AG20443 (cell line): ENCODE measurements at regions not wholly inside any gene's neighbourhood (a gene's known extent, or its start where the extent isn't known, plus 50 kb on each side); places are given as distances from the start of the nearest gene placed in this dataset.

ENCODE experiments used
- DNase-seq: peaks from one replicate; pipeline ENCODE4 v3.0.0; 2012; ENCODE audit warnings: low spot score, mixed read lengths

DNA sequence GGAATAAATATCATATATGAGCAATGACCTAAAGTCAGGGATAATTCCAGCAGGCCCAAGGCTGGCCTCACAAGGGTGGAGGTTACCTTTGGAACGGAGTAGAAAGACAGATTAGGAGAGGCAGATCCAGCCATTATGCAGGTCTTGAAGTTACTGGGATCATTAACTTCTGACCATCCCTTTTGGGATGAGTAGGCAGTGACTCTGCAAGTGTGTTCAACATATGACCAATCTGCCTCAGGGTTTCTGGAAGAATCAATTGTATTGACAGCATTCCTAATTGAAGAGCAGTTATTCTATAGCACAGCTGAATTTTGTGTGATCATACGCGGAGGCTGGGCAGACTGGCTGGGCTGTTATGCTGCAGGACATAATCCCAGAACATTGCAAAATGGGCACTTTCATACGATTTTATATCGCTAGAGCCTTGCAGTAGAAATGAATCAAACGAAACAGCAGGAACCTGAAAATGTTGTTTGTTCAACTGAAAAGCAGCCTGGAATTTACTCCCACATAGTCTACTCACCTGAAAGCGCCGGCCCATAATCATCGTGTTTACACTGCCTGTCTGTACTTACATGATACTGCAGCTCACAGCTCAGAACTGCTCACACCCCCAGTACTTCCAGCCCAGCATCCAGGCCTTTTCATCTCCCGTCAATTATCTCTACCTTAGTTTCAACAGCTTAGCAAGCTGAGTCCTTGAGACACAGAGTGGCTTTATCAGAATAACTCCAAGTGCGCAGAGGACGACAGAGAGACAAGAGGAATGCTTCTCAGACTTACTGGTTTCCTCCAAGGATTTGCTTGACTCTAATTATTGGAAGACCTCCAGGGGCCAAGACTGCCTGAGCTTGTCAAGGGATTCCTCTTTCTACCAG lies 556.1 kb downstream of the EFNB2 start:
- no peak for DNase-seq

DNA sequence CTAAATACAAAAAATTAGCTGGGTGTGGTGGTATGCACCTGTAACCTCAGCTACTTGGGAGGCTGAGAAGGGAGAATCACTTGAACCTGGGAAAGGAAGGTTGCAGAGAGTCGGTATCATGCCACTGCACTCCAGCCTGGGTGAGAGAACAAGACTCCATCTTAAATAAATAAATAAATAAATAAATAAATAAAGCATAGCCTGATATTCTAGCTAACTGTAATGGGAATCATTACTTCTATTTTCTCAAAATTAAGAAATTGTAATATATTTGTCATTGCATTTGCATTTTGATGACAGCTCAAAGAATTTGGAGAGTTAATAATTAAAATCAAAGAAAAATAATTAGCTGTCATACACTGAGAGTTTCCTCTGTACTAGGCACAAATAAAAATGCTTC lies 561.1 kb downstream of the EFNB2 start:
- no peak for DNase-seq

DNA sequence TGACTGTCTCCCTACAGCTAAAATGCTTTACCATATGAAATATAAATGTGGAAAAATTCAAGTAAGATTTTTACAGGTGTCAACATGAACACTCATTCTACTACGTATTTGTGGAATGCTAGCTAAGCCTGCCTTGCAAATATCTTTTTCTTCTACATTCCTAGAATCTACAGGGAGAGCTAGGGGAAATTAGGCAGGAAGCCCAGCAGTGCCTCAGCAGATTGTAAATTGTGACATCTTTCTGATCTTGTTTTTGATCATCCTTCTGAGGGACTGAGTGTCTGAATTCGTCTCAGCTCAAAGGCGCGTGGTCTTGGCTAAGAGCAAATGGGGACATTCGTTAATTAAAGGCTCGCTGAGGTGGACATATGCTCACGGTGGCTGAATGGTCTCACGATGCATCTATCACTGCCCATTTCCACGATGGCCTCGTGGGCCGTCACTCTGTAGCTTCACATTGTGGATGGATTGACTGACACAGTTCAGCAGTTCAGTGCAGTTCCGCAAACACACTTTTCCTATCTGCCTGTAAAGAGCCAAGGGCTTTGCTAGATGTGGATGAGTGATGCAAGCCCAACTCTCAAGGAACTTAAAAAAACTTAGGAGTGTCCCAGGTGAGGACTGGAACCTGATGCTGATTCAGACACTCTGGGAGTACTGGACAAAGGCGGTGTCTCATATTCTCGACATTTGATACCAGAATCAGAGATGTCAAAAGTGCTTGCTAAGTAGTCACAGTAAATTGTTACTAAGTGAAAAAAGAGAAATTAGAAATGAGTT lies 562.5 kb downstream of the EFNB2 start:
- peak; percentile 16 for DNase-seq

DNA sequence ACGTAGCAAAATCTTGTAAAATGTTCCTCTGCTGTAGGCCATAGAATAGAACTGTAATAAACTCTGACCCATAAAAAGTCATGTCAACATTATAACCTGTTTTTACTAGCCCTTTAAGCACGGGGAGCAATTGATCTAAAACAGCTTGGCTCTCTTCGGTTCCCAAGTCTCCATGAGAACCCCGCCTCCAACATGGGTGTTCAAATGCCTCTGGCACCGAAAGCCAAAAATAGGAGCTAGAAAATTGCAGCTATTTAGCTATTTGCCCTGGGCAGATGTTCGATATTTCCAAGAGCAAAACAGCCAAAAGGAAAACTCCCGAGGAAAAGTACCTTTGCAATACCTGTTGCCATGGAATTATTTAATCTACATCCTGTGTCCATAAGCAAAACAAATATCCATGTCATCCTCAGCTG lies 563.1 kb downstream of the EFNB2 start:
- no peak for DNase-seq

DNA sequence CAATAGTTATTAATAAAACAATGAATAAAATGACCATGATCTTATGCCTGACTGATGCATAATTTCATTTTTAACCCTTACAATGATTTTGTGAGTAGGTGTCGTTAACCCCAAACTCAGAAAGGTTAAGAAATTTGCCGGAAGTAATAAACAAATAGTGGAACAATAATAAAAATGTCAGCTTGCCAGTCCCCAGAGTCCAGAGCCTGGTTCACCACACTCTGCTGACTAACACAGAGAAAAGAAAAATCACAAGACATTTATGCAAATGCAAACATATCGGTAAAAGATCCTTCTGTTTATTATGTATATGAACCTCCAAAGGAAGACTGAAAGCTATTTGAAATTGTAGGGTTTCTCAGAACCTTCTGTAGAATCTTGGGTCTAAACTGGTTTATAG lies 563.7 kb downstream of the EFNB2 start:
- no peak for DNase-seq

DNA sequence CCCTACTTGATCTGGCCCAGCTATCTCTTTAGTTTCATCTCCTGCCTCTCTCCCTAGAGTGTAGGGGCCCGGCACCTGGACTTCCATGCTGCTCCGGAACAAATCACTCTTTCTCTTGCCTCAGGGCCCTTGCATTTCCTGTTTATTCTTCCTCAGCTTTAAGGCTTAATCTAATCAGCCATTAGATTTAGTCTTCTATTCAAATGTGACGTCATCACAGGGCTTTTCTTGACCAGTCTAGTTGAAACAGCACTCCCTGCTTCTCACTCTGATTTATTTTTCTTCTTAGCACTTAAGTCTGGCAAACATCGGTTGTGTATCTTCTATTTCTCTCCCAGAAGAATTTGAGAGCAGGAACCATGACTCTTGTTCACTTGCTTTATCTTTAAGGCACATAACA lies 564.1 kb downstream of the EFNB2 start:
- no peak for DNase-seq

DNA sequence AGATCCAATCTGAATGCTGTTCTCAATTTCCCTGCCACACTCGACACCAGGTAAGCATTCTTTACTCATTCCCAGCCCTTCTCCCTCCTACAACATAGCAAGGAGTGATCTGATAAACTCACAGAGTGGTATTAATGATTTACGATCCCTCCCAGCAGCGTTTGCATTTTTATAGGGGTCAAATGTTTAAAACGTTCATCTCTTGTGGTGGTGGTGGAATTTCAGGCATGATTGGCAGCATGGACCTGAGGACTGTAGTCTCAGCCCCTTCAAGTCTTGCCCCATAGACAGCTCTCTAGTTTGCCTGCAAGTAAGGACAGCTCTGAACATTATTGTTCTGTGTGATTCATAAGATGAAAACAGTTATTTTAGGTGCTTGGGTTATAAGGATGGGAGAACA lies 565.7 kb downstream of the EFNB2 start:
- no peak for DNase-seq

DNA sequence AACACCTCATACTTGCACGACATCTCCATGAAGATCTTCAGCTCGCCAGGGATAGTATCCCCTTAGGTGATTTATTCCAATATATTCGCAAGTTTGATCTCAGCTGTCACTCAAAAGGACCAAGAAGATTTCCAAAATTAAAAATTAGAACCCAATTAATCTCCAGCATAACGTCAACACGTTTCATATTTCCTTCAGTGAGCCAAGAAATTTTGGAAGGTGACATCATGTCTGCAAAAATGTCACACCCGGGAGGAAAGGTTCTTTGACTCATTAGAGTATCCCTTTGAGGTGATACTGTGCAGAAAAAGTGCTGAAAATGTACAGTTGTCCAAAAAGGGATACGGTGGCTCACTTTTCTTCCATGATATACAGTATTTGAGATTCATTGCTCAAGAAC lies 569.6 kb downstream of the EFNB2 start:
- no peak for DNase-seq

DNA sequence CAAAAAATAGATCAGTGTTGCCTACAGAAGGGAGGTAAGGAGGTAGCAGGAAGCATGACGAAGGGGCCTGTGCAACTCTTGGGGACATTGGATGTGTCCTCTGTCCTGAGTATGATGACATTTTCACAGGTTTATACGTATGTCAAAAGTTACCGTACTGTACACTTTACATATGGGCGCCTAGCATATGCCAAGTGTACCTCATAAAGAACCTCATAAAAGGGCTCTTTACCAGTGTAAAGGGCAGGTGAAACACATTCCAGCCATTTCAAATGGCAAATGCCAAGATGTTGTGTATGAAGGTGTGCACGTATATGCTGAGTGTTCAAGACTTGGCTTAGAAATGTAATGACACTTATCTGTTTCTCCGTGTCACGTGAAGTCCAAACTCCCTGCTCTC lies 573.4 kb downstream of the EFNB2 start:
- DNase-seq = no peak

DNA sequence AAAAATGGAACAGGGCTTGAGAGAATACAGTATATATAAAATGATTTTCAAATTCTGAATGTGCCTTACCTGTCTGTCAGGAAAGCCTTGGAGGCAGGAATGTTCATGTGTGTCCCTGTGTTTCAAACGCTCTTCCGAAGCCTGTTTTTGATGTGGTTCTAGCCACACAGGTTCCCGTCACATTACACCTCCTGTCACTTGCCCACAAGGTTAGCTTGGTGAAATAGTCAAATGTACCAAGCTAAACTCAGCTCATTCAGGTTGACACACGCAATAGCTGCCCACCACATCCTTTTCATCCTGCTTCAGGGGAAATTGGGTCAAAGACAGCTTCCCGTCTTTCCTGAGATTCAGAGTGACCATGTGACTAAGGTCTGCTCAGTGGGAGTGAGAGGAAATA lies 574.0 kb downstream of the EFNB2 start:
- DNase-seq = no peak

DNA sequence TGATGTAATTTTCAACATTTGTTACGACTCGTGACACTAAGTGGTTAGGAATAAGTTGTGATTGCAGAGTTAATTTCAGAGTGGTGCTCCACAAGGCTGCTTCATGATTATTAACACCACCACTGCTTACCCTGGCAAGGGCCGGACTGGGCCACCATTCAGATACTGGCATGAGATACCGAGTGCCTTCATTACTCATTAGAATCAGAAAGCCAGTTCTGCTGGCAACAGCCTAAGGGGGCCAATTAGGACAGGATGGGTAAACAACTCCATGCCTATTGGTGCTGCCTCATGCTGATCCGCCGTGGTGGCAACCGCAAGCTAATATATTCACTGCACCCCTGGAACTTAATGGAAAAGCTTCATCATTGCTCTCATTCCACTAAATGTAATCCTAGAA lies 575.1 kb downstream of the EFNB2 start:
- DNase-seq = no peak

DNA sequence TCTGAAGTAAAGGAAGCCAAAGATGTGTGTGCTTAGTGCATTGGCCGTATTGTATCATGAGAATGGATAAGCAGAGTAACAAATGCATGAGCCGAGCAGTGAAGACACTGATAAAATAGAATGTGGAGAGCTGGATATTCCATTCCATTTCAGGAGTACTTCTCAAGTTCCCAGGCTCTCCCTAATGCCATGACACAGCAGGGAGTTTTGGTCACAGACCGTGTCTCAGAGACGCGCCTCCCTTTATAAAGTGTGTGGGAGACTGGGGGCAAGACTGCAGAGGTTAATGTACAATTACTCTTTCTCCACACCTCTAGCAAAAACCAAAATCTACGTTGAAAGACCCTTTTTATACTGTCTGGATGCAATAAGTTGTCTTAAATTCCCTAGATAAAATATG lies 575.6 kb downstream of the EFNB2 start:
- no peak for DNase-seq

DNA sequence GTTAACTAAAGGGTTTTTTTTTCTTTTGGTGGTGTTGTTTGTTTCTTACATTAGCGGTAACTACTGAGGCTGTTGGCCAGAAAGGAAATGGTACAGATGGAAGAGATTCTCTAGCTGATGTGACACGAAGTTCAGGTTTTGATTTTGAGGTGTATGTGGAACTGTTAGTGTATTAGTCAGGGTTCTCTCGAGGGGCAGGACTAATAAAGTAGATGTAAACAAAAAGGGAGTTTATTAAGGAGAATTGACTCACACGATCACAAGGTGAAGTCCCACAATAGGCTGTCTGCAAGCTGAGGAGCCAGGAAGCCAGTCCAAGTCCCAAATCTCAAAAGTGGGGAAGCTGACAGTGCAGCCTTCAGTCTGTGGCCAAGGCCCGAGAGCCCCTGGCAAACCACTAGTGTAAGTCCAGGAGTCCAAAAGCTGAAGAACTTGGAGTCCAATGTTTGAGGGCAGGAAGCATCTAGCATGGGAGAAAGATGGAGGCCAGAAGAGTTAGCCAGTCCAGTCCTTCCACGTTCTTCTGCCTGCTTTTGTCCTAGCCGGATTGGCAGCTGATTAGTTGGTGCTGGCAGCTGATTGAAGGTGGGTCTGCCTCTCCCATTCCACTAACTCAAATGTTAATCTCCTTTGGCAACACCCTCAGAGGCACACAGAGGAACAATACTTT lies 577.6 kb downstream of the EFNB2 start:
- DNase-seq = no peak

DNA sequence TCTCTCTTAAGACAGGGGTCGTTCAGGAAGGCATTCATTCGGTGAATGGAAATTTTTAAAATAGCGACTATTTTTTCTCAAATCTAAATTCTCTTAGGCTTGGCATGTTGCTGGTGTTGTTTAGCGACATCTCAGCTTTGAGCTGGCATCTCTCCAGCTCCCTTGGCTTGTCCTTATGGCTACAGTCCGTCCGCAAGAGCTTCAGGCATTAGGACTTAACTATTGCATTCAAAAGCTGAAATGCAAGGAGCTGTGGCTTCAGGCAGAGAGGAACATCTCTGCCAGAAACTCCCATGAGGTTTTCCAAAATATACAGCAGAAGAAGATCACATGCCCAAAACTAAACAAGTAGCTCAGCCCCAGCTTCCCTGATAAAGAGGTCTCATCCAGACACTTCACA lies 578.5 kb downstream of the EFNB2 start:
- no peak for DNase-seq

DNA sequence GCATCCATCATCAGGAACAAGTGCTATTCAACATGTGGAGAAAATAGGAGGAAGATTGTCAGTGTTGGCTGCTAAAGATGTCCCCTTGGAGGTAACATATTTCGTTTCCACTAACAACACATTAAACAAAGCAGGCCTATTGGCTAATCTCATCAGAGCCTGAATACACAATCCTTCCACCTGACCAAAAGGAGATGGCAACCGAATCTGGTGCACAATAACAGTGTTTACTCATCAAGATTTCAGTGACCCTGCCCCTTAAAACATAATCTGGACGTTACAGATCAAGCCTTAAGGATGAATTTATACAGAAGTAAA lies 582.5 kb downstream of the EFNB2 start:
- DNase-seq = no peak

DNA sequence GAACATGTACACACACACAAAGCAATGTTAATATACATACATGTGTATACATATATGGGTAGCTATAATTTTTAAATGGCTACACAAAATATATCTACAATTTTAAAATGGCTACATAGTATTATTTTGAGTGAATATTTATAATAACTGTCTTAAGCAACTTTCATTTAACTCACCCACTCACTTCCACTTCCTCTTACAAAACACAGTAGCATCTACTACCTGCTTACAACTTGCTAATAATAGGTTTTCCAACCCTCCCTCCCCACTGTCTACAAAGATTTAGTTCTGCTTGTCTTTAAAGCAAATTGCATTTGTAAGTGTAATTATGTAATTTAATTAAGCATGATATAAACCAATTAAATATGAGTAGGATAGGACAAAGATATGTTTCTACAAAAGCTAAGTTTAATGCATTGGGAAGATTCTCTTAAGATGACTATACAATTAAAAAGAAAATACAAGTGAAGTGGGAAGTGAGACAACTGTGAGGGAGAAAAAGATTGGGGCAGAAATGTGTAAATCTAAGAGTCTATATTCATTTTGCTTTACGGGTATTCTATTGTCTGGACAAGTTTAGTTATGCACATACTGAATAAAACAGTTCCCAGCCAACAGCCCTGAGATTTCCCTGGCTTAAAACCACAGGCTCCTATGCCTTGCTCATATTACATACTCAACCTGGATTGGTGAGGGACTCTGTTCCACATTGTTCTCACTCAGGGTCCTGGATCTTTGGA lies 583.1 kb downstream of the EFNB2 start:
- DNase-seq = no peak

DNA sequence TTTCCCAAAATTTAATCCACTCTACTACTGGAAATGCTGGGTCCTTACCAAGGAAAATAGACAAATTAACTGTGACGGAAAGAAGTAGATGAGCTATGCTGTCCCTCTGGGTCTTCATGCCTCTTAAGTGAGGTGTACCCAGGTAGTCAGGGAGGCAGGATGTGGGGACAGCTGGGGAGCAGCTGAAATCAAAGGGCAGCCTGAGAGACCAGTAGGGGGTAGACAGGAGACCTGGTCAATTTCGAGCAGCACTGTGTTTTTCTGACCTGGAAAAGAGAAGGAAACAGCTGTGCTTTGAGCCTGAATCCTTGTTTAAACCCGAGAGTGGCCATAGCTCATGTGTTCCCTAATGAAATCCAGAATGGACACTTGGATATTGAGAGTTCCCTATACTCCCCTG lies 587.3 kb downstream of the EFNB2 start:
- no peak for DNase-seq

DNA sequence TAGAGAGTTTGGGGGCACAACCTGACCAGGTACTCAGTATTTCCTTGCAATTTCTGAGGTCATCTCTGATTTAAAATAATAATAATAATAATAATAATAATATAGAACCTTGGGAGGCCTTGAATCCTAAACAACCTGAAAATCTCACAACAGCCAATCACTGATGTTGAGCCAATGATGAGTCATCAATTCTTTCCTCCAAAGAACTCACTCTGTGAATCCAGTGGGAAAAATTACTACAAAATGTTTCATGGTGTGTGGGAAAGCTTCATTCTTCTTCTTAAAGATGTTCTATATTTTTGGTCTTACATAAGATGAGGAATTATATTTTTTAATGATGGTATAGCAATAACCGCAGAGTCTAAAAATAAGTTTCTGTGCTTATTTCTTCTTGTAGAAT lies 594.6 kb downstream of the EFNB2 start:
- DNase-seq = no peak

DNA sequence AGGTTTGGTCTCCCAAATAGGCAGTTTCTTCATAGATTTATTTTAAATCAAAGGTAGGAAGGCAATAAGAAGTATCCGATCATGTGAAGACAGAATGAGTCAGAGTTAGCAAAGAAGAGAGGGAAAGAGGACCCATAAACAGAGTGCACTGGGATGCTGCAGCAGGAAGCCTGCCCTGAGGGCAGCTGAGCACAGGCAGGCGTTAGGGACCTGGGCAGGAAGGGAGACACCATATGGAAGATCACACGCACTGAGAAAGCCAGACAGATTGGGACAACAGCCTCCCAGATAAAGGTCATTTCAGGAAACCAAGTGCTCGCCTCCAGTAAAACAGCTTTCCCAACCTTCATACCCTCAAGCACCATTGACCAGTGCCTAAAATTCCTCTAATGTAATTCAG lies 598.0 kb downstream of the EFNB2 start:
- no peak for DNase-seq

DNA sequence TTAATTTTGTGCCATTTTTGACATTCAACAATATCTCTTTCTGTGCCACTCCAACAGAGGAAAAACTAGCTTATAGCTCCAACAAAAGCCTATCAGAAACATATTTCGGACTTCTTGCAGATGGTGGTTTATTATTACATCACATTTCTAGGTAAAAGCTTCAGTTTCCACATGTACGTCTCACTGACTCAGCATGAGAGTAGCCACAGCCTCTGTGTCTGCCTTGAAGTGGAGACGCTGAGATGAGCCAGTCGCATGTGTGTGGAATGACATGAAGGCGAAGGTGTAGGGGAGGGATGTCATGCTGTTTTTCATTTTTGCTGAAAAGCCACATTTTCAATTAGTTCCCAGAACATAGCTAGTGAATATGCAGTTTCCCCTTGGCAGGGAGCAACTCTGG lies 598.6 kb downstream of the EFNB2 start:
- DNase-seq = no peak

DNA sequence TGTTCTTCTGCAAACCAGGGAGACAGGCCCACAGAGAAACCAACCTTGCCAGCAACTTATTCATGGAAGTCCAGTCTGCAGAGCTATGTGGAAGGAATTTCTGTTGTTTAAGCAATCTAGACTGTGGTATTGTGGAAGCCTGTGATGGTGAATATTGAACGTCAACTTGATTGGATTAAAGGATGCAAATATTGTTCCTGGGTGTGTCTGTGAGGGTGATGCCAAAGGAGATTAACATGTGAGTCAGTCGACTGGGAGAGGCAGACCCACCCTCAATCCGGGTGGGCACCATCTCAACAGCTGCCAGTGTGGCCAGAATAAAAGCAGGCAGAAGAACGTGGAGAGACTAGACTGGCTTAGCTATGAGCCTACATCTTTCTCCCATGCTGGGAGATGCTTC lies 606.0 kb downstream of the EFNB2 start:
- DNase-seq = no peak

DNA sequence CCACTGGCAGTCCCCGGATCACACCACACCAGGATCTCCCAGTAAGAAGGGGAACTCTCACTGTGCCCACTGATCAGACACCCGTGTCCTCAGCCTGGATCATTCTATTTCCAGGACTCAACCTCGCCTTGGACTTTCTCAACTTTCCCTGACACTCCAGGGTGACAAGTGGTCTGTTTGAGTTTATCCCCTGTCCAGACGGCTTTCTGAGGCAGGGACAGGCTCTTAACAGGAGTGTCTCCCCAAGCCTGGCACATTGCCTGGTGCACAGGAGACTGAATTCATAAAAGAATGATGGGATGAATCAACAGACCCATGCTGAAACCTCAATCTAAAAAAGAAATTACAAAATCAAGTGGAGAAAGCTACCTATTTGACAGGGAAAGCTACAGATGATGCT lies 606.6 kb downstream of the EFNB2 start:
- DNase-seq = no peak
